ENCODE measurements at regions not wholly inside any gene's neighbourhood (a gene's known extent, or its start where the extent isn't known, plus 50 kb on each side); places are given as distances from the start of the nearest gene placed in this dataset.

DNA sequence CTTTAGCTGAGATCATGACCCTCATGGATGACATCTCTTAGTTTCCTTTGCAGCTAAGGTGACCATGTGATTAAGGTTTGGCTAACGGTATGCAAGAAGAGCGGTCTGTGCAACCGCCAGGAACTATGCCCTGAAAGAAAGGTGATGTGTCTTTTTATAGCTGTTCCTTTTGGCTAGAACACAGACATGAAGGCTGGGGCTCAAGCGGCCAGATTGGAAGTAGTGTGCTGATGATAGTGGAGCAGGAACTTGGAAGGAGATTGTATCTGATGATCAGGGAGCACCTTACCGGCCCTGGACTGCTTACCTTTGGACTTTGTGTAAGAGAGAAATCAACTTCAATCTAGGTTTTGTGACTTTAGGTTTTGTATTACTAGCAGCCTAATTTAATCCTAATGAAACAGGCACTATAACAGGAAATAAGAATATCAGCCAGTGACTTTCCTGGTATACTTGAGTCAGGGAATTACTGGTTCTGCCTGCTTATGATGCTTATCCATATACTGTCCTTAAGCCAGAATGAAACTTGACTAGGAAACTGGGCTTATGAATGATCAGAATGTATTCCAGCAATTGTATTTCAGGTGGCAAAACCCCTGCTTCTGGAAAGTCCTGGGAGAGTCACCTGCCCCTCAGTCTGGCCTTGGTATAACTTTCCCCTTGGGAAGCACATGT, 164.3 kb upstream of the LRIG1 start:
- TF ChIP-seq, protein P1, sequence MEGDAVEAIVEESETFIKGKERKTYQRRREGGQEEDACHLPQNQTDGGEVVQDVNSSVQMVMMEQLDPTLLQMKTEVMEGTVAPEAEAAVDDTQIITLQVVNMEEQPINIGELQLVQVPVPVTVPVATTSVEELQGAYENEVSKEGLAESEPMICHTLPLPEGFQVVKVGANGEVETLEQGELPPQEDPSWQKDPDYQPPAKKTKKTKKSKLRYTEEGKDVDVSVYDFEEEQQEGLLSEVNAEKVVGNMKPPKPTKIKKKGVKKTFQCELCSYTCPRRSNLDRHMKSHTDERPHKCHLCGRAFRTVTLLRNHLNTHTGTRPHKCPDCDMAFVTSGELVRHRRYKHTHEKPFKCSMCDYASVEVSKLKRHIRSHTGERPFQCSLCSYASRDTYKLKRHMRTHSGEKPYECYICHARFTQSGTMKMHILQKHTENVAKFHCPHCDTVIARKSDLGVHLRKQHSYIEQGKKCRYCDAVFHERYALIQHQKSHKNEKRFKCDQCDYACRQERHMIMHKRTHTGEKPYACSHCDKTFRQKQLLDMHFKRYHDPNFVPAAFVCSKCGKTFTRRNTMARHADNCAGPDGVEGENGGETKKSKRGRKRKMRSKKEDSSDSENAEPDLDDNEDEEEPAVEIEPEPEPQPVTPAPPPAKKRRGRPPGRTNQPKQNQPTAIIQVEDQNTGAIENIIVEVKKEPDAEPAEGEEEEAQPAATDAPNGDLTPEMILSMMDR (IDR thresholded peaks at IDR 0.05 in 8 of 11, conservative IDR thresholded peaks at IDR 0.05 in 3 of 11), result no peak
- TF ChIP-seq POLR2A (IDR thresholded peaks at IDR 0.05) (no peak), POLR2AphosphoS5 (IDR thresholded peaks at IDR 0.05) (no peak)

Measured in spleen (tissue), 7 donors.